WTC11 (cell line): ENCODE measurements at regions not wholly inside any gene's neighbourhood (a gene's known extent, or its start where the extent isn't known, plus 50 kb on each side); places are given as distances from the start of the nearest gene placed in this dataset.

Experiments
- ATAC-seq: fragments of 200-7000 bp; cut with Tn5 transposase; 2 replicates; pipeline ENCODE4 v1.10.0; 2021; ENCODE audit warnings: mild to moderate bottlenecking, moderate library complexity
- CTCF ChIA-PET: fragments of 300-600 bp; sonication (Branson Sonifier 250); formaldehyde crosslinking; loops from one replicate; lab custom pipeline; 2021; ENCODE audit warnings: antibody characterized with exemption; lab: Charles Lee
- POLR2A ChIA-PET: fragments of 350-600 bp; sonication (Branson Sonifier 250); formaldehyde crosslinking; loops from one replicate; lab custom pipeline; 2021; ENCODE audit warnings: antibody characterized with exemption; lab: Charles Lee
- DNase-seq: peaks from one replicate; pipeline ENCODE4 v3.0.0; 2021; ENCODE audit warnings: low spot score
- H3K27ac Mint-ChIP-seq: 2 replicates; pipeline ENCODE4 v1.8.0; 2021; ENCODE audit warnings: mixed read lengths
- H3K27me3 Mint-ChIP-seq: 2 replicates; pipeline ENCODE4 v1.8.0; 2021; ENCODE audit warnings: low read depth, mild to moderate bottlenecking, moderate library complexity, mixed read lengths
- H3K36me3 Mint-ChIP-seq: 2 replicates; pipeline ENCODE4 v1.8.0; 2021; ENCODE audit warnings: mixed read lengths
- H3K4me1 Mint-ChIP-seq: 2 replicates; pipeline ENCODE4 v1.8.0; 2022; ENCODE audit warnings: mixed read lengths
- H3K4me3 Mint-ChIP-seq: 2 replicates; pipeline ENCODE4 v1.8.0; 2021; ENCODE audit warnings: mild to moderate bottlenecking, moderate library complexity, mixed read lengths
- H3K9me3 Mint-ChIP-seq: 2 replicates; pipeline ENCODE4 v1.8.0; 2021; ENCODE audit warnings: mixed read lengths
- GRHL2 ChIP-seq: fragments of 250-450 bp; sonication (Bioruptor Pico); IDR thresholded peaks from 2 replicates; pipeline ENCODE4 v1.8.0; 2022; ENCODE audit warnings: mild to moderate bottlenecking, moderate library complexity; ENCODE audit not compliant: insufficient replicate concordance, severe bottlenecking
- IRF1 ChIP-seq: sonication (generic); formaldehyde crosslinking; IDR thresholded peaks from 2 replicates; pipeline ENCODE4 v1.8.0; 2023; ENCODE audit warnings: missing genetic modification reagents
- JUN ChIP-seq: sonication (generic); formaldehyde crosslinking; IDR thresholded peaks from 2 replicates; pipeline ENCODE4 v1.8.0; 2023; ENCODE audit warnings: mild to moderate bottlenecking, missing genetic modification reagents
- PREB ChIP-seq: sonication (generic); formaldehyde crosslinking; IDR thresholded peaks from 2 replicates; pipeline ENCODE4 v1.8.1; 2022; ENCODE audit warnings: mild to moderate bottlenecking, missing genetic modification reagents, moderate library complexity, borderline replicate concordance
- RORB ChIP-seq: fragments of 250-450 bp; sonication (Bioruptor Pico); IDR thresholded peaks from 2 replicates; pipeline ENCODE4 v1.9.0; 2021; ENCODE audit warnings: mild to moderate bottlenecking
- TEAD4 ChIP-seq: sonication (generic); formaldehyde crosslinking; IDR thresholded peaks from 2 replicates; pipeline ENCODE4 v1.8.0; 2022; ENCODE audit warnings: mild to moderate bottlenecking, missing genetic modification reagents
- ZBTB21 ChIP-seq: sonication (generic); formaldehyde crosslinking; IDR thresholded peaks from 2 replicates; pipeline ENCODE4 v1.8.1; 2023; ENCODE audit warnings: mild to moderate bottlenecking, missing genetic modification reagents, borderline replicate concordance
- ZNF219 ChIP-seq: sonication (generic); formaldehyde crosslinking; IDR thresholded peaks from 2 replicates; pipeline ENCODE4 v1.8.0; 2023; ENCODE audit warnings: missing genetic modification reagents, mild to moderate bottlenecking, borderline replicate concordance
- ZNF423 ChIP-seq: fragments of 250-450 bp; sonication (Bioruptor Pico); IDR thresholded peaks from 2 replicates; pipeline ENCODE4 v2.1.2; 2022; ENCODE audit warnings: mild to moderate bottlenecking, moderate library complexity
- TF ChIP-seq, protein P1 (sequence below): fragments of 250-450 bp; sonication (Bioruptor Pico); IDR thresholded peaks from 2 replicates; pipeline ENCODE4 v1.9.0; 2021; ENCODE audit warnings: mild to moderate bottlenecking, borderline replicate concordance
- TF ChIP-seq, protein P2 (sequence below): fragments of 250-450 bp; sonication (Bioruptor Pico); conservative IDR thresholded peaks from 2 replicates; pipeline ENCODE4 v1.9.0; 2021; ENCODE audit warnings: mild to moderate bottlenecking
- TF ChIP-seq, protein P3 (sequence below): sonication (generic); formaldehyde crosslinking; IDR thresholded peaks from 2 replicates; pipeline ENCODE4 v1.8.0; 2023; ENCODE audit warnings: missing genetic modification reagents, mild to moderate bottlenecking, borderline replicate concordance
- TF ChIP-seq, protein P4 (sequence below): sonication (generic); formaldehyde crosslinking; IDR thresholded peaks from 2 replicates; pipeline ENCODE4 v1.8.1; 2023; ENCODE audit warnings: mild to moderate bottlenecking, missing genetic modification reagents, moderate library complexity

GRCh38 chr12:103105971-103106597 is 148.6 kb downstream of the ASCL1 start (continued):
- TF ChIP-seq, protein P1, sequence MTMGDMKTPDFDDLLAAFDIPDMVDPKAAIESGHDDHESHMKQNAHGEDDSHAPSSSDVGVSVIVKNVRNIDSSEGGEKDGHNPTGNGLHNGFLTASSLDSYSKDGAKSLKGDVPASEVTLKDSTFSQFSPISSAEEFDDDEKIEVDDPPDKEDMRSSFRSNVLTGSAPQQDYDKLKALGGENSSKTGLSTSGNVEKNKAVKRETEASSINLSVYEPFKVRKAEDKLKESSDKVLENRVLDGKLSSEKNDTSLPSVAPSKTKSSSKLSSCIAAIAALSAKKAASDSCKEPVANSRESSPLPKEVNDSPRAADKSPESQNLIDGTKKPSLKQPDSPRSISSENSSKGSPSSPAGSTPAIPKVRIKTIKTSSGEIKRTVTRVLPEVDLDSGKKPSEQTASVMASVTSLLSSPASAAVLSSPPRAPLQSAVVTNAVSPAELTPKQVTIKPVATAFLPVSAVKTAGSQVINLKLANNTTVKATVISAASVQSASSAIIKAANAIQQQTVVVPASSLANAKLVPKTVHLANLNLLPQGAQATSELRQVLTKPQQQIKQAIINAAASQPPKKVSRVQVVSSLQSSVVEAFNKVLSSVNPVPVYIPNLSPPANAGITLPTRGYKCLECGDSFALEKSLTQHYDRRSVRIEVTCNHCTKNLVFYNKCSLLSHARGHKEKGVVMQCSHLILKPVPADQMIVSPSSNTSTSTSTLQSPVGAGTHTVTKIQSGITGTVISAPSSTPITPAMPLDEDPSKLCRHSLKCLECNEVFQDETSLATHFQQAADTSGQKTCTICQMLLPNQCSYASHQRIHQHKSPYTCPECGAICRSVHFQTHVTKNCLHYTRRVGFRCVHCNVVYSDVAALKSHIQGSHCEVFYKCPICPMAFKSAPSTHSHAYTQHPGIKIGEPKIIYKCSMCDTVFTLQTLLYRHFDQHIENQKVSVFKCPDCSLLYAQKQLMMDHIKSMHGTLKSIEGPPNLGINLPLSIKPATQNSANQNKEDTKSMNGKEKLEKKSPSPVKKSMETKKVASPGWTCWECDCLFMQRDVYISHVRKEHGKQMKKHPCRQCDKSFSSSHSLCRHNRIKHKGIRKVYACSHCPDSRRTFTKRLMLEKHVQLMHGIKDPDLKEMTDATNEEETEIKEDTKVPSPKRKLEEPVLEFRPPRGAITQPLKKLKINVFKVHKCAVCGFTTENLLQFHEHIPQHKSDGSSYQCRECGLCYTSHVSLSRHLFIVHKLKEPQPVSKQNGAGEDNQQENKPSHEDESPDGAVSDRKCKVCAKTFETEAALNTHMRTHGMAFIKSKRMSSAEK (CRISPR knock-in tag) = no peak
- TF ChIP-seq, protein P2, sequence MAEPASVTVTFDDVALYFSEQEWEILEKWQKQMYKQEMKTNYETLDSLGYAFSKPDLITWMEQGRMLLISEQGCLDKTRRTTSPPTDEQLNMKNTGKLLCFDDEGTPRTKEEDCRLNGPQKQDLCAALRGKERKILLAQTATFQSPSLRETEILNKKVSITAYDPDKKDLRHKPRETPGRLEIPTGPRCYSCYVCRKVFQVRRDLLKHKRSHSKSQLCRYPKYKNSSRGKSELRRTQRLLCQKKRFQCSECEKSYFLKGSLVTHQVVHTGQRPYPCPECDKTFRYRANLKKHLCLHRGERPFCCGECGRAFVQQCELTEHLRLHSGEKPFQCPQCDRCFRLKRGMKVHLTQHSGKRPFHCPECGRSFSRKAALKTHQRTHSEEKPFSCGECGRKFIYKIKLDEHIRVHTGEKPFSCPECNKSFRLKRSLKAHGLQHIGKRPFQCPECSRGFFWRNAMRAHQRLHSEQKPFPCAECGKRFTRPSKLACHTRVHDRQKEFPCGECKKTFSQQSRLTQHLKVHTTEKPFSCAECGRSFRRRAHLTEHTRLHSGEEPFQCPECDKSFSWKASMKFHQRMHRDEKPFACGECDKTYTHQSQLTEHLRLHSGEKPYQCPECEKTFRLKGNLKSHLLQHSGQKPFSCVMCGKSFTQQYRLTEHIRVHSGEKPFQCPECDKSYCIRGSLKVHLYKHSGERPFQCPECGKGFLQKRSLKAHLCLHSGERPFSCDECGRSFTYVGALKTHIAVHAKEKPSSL (CRISPR knock-in tag) = no peak
- no peak for TF ChIP-seq TEAD4
- TF ChIP-seq, protein P3, sequence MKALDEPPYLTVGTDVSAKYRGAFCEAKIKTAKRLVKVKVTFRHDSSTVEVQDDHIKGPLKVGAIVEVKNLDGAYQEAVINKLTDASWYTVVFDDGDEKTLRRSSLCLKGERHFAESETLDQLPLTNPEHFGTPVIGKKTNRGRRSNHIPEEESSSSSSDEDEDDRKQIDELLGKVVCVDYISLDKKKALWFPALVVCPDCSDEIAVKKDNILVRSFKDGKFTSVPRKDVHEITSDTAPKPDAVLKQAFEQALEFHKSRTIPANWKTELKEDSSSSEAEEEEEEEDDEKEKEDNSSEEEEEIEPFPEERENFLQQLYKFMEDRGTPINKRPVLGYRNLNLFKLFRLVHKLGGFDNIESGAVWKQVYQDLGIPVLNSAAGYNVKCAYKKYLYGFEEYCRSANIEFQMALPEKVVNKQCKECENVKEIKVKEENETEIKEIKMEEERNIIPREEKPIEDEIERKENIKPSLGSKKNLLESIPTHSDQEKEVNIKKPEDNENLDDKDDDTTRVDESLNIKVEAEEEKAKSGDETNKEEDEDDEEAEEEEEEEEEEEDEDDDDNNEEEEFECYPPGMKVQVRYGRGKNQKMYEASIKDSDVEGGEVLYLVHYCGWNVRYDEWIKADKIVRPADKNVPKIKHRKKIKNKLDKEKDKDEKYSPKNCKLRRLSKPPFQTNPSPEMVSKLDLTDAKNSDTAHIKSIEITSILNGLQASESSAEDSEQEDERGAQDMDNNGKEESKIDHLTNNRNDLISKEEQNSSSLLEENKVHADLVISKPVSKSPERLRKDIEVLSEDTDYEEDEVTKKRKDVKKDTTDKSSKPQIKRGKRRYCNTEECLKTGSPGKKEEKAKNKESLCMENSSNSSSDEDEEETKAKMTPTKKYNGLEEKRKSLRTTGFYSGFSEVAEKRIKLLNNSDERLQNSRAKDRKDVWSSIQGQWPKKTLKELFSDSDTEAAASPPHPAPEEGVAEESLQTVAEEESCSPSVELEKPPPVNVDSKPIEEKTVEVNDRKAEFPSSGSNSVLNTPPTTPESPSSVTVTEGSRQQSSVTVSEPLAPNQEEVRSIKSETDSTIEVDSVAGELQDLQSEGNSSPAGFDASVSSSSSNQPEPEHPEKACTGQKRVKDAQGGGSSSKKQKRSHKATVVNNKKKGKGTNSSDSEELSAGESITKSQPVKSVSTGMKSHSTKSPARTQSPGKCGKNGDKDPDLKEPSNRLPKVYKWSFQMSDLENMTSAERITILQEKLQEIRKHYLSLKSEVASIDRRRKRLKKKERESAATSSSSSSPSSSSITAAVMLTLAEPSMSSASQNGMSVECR (CRISPR knock-in tag) = no peak
- no peak for TF ChIP-seq ZBTB21
- no peak for TF ChIP-seq GRHL2 (CRISPR knock-in tag)

DNA sequence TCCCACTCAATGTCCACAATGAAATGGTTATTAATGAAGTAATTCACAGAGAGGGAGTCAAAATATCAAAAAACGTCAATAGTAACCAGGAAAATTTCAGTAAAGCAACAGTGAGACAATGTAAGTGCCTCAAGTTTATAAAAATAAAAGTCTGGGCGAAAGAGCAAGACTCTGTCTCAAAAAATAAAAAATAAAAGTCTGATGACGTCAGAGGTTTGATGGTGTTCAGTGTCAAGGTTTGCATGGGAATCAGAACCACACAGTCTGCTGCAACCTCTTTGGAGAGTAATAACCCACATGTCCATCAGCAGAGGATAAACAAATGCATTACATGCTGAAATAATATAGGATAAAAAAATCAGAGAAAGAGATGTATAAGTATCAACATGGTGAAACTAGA is 152.4 kb downstream of the ASCL1 start:
- H3K4me1 Mint-ChIP-seq = no peaks in the 10 kb centered on the region
- no peak for ATAC-seq
- no peaks in the 10 kb centered on the region for H3K9me3 Mint-ChIP-seq

More for the DNA sequence above, 152.4 kb downstream of the ASCL1 start:
- no peak for TF ChIP-seq PREB (CRISPR knock-in tag)
- no peak for TF ChIP-seq ZNF423 (CRISPR knock-in tag)
- TF ChIP-seq ZNF219 (CRISPR knock-in tag) = no peak
- no peak for TF ChIP-seq RORB (CRISPR knock-in tag)
- TF ChIP-seq IRF1 = no peak
- TF ChIP-seq, protein P4, sequence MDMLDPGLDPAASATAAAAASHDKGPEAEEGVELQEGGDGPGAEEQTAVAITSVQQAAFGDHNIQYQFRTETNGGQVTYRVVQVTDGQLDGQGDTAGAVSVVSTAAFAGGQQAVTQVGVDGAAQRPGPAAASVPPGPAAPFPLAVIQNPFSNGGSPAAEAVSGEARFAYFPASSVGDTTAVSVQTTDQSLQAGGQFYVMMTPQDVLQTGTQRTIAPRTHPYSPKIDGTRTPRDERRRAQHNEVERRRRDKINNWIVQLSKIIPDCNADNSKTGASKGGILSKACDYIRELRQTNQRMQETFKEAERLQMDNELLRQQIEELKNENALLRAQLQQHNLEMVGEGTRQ = no peak
- TF ChIP-seq JUN (CRISPR knock-in tag) = no peak
- Mint-ChIP-seq H3K27me3 (no peaks in the 10 kb centered on the region), H3K4me3 (no peak overlapping the region), H3K27ac (no peak overlapping the region), H3K36me3 (no peaks in the 10 kb centered on the region)
- CTCF ChIA-PET = no interaction called here
- DNase-seq = no peak
- POLR2A ChIA-PET = no interaction called here
